H1 (cell line): ENCODE measurements at regions not wholly inside any gene's neighbourhood (a gene's known extent, or its start where the extent isn't known, plus 50 kb on each side); places are given as distances from the start of the nearest gene placed in this dataset.

Source experiments
- EZH2 ChIP-seq: fragments of 200-600 bp; sonication (generic); IDR thresholded peaks from 2 replicates; pipeline ENCODE4 v1.7.1; 2012; ENCODE audit warnings: low read depth, mild to moderate bottlenecking, moderate library complexity, low read length, inconsistent platforms; ENCODE audit not compliant: severe bottlenecking
- GTF2F1 ChIP-seq: IDR thresholded peaks from 2 replicates; pipeline ENCODE4 v1.6.1; 2012; ENCODE audit warnings: low read depth, low read length, improper control_type of control experiment, borderline replicate concordance
- RXRA ChIP-seq: IDR thresholded peaks from 2 replicates; pipeline ENCODE4 v1.6.1; 2011; ENCODE audit warnings: low read depth, mild to moderate bottlenecking, low read length, moderate library complexity; ENCODE audit not compliant: insufficient read depth
- SAP30 ChIP-seq: fragments of 300-600 bp; sonication (generic); IDR thresholded peaks from 2 replicates; pipeline ENCODE4 v1.7.1; 2012; ENCODE audit warnings: low read length, moderate library complexity, mild to moderate bottlenecking, inconsistent platforms; ENCODE audit not compliant: insufficient read depth, insufficient replicate concordance
- SUZ12 ChIP-seq: fragments of 200-600 bp; sonication (generic); IDR thresholded peaks from 2 replicates; pipeline ENCODE4 v1.6.1; 2012; ENCODE audit warnings: mild to moderate bottlenecking, inconsistent platforms, low read length, moderate library complexity, mixed read lengths
- ZNF274 ChIP-seq: IDR thresholded peaks from 2 replicates; pipeline ENCODE4 v1.7.0; 2012; ENCODE audit warnings: low read length, borderline replicate concordance; ENCODE audit errors: extremely low read depth

- no peak for TF ChIP-seq SUZ12
- no peak for TF ChIP-seq GTF2F1
- no peak for TF ChIP-seq RXRA
- no peak for TF ChIP-seq ZNF274
- no peak for TF ChIP-seq EZH2
- no peak for TF ChIP-seq SAP30
These were observed 907.7 kb downstream of the BRD1 start (continued) for GRCh38 chr22:48919851-48920589.
